HFF-Myc (cell line): ENCODE measurements at regions not wholly inside any gene's neighbourhood (a gene's known extent, or its start where the extent isn't known, plus 50 kb on each side); places are given as distances from the start of the nearest gene placed in this dataset.

ENCODE experiments used
- DNase-seq: peaks from one replicate; pipeline ENCODE4 v3.0.0-alpha.2; 2011; ENCODE audit warnings: low read depth; ENCODE audit errors: extremely low read depth
- H3K4me3 ChIP-seq: replicated peaks from 2 replicates; pipeline ENCODE4 v1.5.1; 2011; ENCODE audit warnings: low read depth, mild to moderate bottlenecking, control low read depth, low read length
- CTCF ChIP-seq: IDR thresholded peaks from 2 replicates; pipeline ENCODE4 v1.5.1; 2012; ENCODE audit warnings: mild to moderate bottlenecking, low read depth, low read length, control low read depth; ENCODE audit errors: missing control alignments

DNA sequence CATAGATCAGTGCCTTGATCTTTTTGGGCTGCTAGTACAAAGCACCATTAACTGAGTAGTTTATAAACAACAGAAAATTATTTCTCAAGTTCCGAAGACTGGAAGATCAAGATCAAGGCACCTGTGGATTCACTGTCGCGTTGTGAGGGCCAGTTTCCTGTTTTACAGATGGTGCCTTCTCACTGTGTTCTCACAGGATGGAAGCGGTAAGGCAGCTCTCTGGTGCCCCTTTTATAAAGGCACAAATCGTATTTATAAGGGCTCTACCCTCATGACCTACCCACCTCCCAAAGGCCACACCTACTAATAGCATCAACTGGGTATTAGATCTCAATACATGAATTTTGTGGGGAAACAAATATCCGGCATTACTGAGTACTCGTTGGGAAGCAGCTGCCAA is 729.5 kb upstream of the SLC39A10 start:
- DNase-seq = no peak
- TF ChIP-seq CTCF = no peak
- H3K4me3 ChIP-seq = no peak overlapping the region

- TF ChIP-seq CTCF = no peak
- no peak overlapping the region for H3K4me3 ChIP-seq
- DNase-seq = no peak
These were observed 730.2 kb upstream of the SLC39A10 start for GRCh38 chr2:194926873-194927272.

- no peak for TF ChIP-seq CTCF
- no peak overlapping the region for H3K4me3 ChIP-seq
- DNase-seq = no peak
These were observed 731.3 kb upstream of the SLC39A10 start for GRCh38 chr2:194925742-194926141.

GRCh38 chr2:194917519-194917918 is 739.5 kb upstream of the SLC39A10 start:
- no peak for DNase-seq
- TF ChIP-seq CTCF = no peak
- no peak overlapping the region for H3K4me3 ChIP-seq

DNA sequence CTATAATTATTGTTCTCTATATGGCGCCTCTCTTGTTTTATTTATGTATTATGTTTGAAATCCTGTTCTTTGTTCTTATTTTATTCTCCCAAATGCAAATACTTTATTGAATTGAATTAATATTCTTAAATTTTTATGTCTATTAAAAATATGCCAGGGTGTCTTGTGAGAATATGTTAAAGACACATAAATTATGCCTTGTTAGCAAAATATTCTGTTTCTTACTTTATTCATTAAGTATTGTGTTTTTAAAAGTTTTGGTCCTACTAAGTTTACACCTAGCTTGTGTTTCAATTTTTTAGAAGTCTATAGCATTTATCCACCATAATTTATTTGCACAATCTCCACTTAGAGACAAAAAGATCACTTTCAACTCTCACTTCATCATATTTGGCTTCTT is 741.5 kb upstream of the SLC39A10 start:
- no peak for DNase-seq
- no peak overlapping the region for H3K4me3 ChIP-seq
- no peak for TF ChIP-seq CTCF

- no peak for TF ChIP-seq CTCF
- H3K4me3 ChIP-seq = no peak overlapping the region
- no peak for DNase-seq
These were observed 749.5 kb upstream of the SLC39A10 start for GRCh38 chr2:194907569-194907968.

GRCh38 chr2:194896871-194897270 is 760.2 kb upstream of the SLC39A10 start:
- no peak for TF ChIP-seq CTCF
- H3K4me3 ChIP-seq = no peak overlapping the region
- DNase-seq = no peak
